ENCODE measurements at regions not wholly inside any gene's neighbourhood (a gene's known extent, or its start where the extent isn't known, plus 50 kb on each side); places are given as distances from the start of the nearest gene placed in this dataset.

GRCh38 chr4:114072781-114073180, 93.3 kb upstream of the ARSJ start:
- Histone ChIP-seq H3K9me3 (no peaks in the 10 kb centered on the region), H3K4me1 (no peaks in the 10 kb centered on the region), H3K4me3 (no peak overlapping the region), H3K27me3 (ENCODE audit: low read depth) (no peaks in the 10 kb centered on the region), H3K36me3 (replicated peaks) (no peaks in the 10 kb centered on the region)
- in situ Hi-C loops (cut with MboI; ENCODE audit: low sequenced_read_pairs), result no loop called here
- no peak for DNase-seq (ENCODE audit: low spot score in 2 of 2)

- Histone ChIP-seq H3K27me3 (ENCODE audit: low read depth) (no peaks in the 10 kb centered on the region), H3K4me1 (no peaks in the 10 kb centered on the region), H3K36me3 (replicated peaks) (no peaks in the 10 kb centered on the region), H3K4me3 (no peak overlapping the region), H3K9me3 (no peaks in the 10 kb centered on the region)
- no peak for DNase-seq (ENCODE audit: low spot score in 2 of 2)
- in situ Hi-C loops (cut with MboI; ENCODE audit: low sequenced_read_pairs), result no loop called here
These were observed 97.6 kb upstream of the ARSJ start for GRCh38 chr4:114076899-114077570.

GRCh38 chr4:114077610-114078009, 98.2 kb upstream of the ARSJ start:
- DNase-seq (ENCODE audit: low spot score in 2 of 2), result no peak
- H3K27me3 ChIP-seq (ENCODE audit: low read depth), result no peaks in the 10 kb centered on the region
- H3K4me1 ChIP-seq, result no peaks in the 10 kb centered on the region
- in situ Hi-C loops (cut with MboI; ENCODE audit: low sequenced_read_pairs), result no loop called here
- H3K36me3 ChIP-seq (replicated peaks), result no peaks in the 10 kb centered on the region
- H3K4me3 ChIP-seq, result no peak overlapping the region
- H3K9me3 ChIP-seq, result no peaks in the 10 kb centered on the region

- no peaks in the 10 kb centered on the region for H3K27me3 ChIP-seq (ENCODE audit: low read depth)
- no peak overlapping the region for H3K4me3 ChIP-seq
- no peaks in the 10 kb centered on the region for H3K4me1 ChIP-seq
- in situ Hi-C loops (cut with MboI; ENCODE audit: low sequenced_read_pairs), result no loop called here
- H3K9me3 ChIP-seq, result no peaks in the 10 kb centered on the region
- no peaks in the 10 kb centered on the region for H3K36me3 ChIP-seq (replicated peaks)
- DNase-seq (ENCODE audit: low spot score in 2 of 2), result no peak
These were observed 99.2 kb upstream of the ARSJ start for GRCh38 chr4:114078636-114079035.

GRCh38 chr4:114081783-114082182, 102.3 kb upstream of the ARSJ start:
- Histone ChIP-seq H3K27me3 (ENCODE audit: low read depth) (no peaks in the 10 kb centered on the region), H3K36me3 (replicated peaks) (no peaks in the 10 kb centered on the region), H3K4me1 (no peaks in the 10 kb centered on the region), H3K9me3 (no peaks in the 10 kb centered on the region), H3K4me3 (no peak overlapping the region)
- in situ Hi-C loops (cut with MboI; ENCODE audit: low sequenced_read_pairs), result no loop called here
- peak in 1 of 2 experiments; percentile 30 for DNase-seq (ENCODE audit: low spot score in 2 of 2)

- Histone ChIP-seq H3K4me3 (no peak overlapping the region), H3K36me3 (replicated peaks) (no peaks in the 10 kb centered on the region), H3K27me3 (ENCODE audit: low read depth) (no peaks in the 10 kb centered on the region), H3K4me1 (no peaks in the 10 kb centered on the region), H3K9me3 (no peaks in the 10 kb centered on the region)
- DNase-seq (ENCODE audit: low spot score in 2 of 2), result no peak
- in situ Hi-C loops (cut with MboI; ENCODE audit: low sequenced_read_pairs), result no loop called here
These were observed 102.9 kb upstream of the ARSJ start for GRCh38 chr4:114082348-114082747.

- Histone ChIP-seq H3K9me3 (no peaks in the 10 kb centered on the region), H3K36me3 (replicated peaks) (no peaks in the 10 kb centered on the region), H3K4me1 (no peaks in the 10 kb centered on the region), H3K4me3 (no peak overlapping the region), H3K27me3 (ENCODE audit: low read depth) (no peaks in the 10 kb centered on the region)
- in situ Hi-C loops (cut with MboI; ENCODE audit: low sequenced_read_pairs), result no loop called here
- no peak for DNase-seq (ENCODE audit: low spot score in 2 of 2)
These were observed 106.3 kb upstream of the ARSJ start for GRCh38 chr4:114085611-114086345.

- Histone ChIP-seq H3K36me3 (replicated peaks) (no peaks in the 10 kb centered on the region), H3K9me3 (no peaks in the 10 kb centered on the region), H3K27me3 (ENCODE audit: low read depth) (no peaks in the 10 kb centered on the region), H3K4me1 (no peaks in the 10 kb centered on the region), H3K4me3 (no peak overlapping the region)
- no peak for DNase-seq (ENCODE audit: low spot score in 2 of 2)
- in situ Hi-C loops (cut with MboI; ENCODE audit: low sequenced_read_pairs), result no loop called here
These were observed 108.3 kb upstream of the ARSJ start for GRCh38 chr4:114087596-114088230.

- no peaks in the 10 kb centered on the region for H3K9me3 ChIP-seq
These were observed 109.0 kb upstream of the ARSJ start for GRCh38 chr4:114088481-114088880.

GRCh38 chr4:114091546-114091945, 112.1 kb upstream of the ARSJ start:
- Histone ChIP-seq H3K4me1 (no peaks in the 10 kb centered on the region), H3K9me3 (no peaks in the 10 kb centered on the region), H3K27me3 (ENCODE audit: low read depth) (no peaks in the 10 kb centered on the region), H3K36me3 (replicated peaks) (no peaks in the 10 kb centered on the region), H3K4me3 (no peak overlapping the region)
- in situ Hi-C loops (cut with MboI; ENCODE audit: low sequenced_read_pairs), result no loop called here
- DNase-seq (ENCODE audit: low spot score in 2 of 2), result no peak

More at GRCh38 chr4:114088481-114088880, 109.0 kb upstream of the ARSJ start:
- no peak for DNase-seq (ENCODE audit: low spot score in 2 of 2)
- Histone ChIP-seq H3K4me1 (no peaks in the 10 kb centered on the region), H3K4me3 (no peak overlapping the region), H3K36me3 (replicated peaks) (no peaks in the 10 kb centered on the region), H3K27me3 (ENCODE audit: low read depth) (no peaks in the 10 kb centered on the region)
- in situ Hi-C loops (cut with MboI; ENCODE audit: low sequenced_read_pairs), result no loop called here

- Histone ChIP-seq H3K9me3 (no peaks in the 10 kb centered on the region), H3K36me3 (replicated peaks) (no peaks in the 10 kb centered on the region), H3K4me1 (no peaks in the 10 kb centered on the region), H3K27me3 (ENCODE audit: low read depth) (no peaks in the 10 kb centered on the region), H3K4me3 (no peak overlapping the region)
- no peak for DNase-seq (ENCODE audit: low spot score in 2 of 2)
- in situ Hi-C loops (cut with MboI; ENCODE audit: low sequenced_read_pairs), result no loop called here
These were observed 113.8 kb upstream of the ARSJ start for GRCh38 chr4:114093221-114093715.

- in situ Hi-C loops (cut with MboI; ENCODE audit: low sequenced_read_pairs), result no loop called here
These were observed 121.0 kb upstream of the ARSJ start for GRCh38 chr4:114100288-114101031.

GRCh38 chr4:114103908-114104307, 124.5 kb upstream of the ARSJ start:
- no peak overlapping the region for H3K4me3 ChIP-seq
- no peaks in the 10 kb centered on the region for H3K36me3 ChIP-seq (replicated peaks)
- H3K9me3 ChIP-seq, result no peaks in the 10 kb centered on the region
- no peak for DNase-seq (ENCODE audit: low spot score in 2 of 2)
- peaks cover 3% of the 10 kb centered on the region; the same call in 1 of the 2 replicates for H3K4me1 ChIP-seq
- in situ Hi-C loops (cut with MboI; ENCODE audit: low sequenced_read_pairs), result no loop called here
- no peaks in the 10 kb centered on the region for H3K27me3 ChIP-seq (ENCODE audit: low read depth)

More at GRCh38 chr4:114100288-114101031, 121.0 kb upstream of the ARSJ start:
- no peak for DNase-seq (ENCODE audit: low spot score in 2 of 2)
- Histone ChIP-seq H3K36me3 (replicated peaks) (no peaks in the 10 kb centered on the region), H3K4me1 (peaks cover 3% of the 10 kb centered on the region; the same call in 1 of the 2 replicates), H3K27me3 (ENCODE audit: low read depth) (no peaks in the 10 kb centered on the region), H3K4me3 (no peak overlapping the region), H3K9me3 (no peaks in the 10 kb centered on the region)
